ENCODE measurements at regions not wholly inside any gene's neighbourhood (a gene's known extent, or its start where the extent isn't known, plus 50 kb on each side); places are given as distances from the start of the nearest gene placed in this dataset.
"Not testable (repeated sequence)": the region's sequence is repeated elsewhere in the genome, so short reads cannot be mapped to it uniquely, and the experiment has no call there.

DNA sequence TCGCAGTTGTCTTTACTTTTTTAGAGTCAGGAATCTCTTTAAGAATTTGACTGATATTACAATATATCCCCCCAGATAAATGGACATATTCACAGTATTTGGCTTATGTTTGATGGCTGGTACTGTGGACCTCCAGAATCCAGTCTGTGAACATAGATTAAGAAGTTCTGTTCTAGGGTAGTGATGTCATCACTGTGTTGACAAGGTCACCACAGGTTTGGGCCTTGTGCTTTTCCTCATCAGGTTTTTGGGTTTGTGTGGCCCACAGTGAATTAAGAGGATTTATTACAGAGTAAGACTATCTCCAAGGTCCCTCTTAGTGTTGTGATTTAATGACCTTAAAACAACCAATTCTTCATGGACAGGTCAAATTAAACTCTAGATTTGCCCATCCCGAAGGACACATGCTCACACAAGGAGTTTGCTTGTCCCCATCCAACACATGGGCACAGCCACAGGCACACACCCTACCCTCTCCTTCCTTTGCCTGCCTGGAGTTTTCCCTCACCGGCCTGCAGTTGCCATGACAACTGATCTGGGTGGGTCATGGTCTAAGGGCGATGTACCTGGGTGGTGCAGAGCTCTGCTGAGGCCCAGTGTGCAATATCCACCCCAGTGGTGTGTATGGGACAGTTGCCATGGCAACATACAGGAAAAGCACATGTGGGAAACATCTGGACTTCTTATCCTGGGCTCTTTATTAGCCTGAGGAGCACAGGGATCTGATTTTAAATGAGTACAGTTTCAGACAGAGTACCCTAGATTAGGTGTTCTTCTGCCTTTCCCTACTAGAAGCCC is 98.6 kb downstream of the NAV1 start:
- DNase-seq (ENCODE audit: low read depth in 3 of 3): no peak

DNA sequence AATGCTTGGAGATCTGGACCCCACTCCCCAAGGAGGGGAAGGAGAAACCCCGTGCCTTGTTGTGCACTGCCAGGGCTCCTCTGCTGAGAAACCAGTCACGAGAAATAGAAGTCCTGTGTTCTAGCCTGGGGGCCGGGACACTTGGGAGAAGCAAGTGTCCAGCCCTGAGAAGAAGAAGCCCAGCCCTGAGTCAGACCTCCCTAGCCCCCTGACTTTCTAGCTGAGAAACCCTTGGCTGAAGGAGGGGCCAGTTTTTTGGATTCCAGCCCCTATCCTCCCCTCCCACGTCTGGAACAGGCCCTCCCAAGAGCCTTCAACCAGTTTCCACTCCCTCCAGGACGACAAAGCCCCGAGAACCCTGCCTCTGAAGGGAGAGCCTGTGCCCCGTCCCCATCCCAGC is 100.5 kb downstream of the NAV1 start:
- DNase-seq (ENCODE audit: low read depth in 3 of 3): no peak

DNA sequence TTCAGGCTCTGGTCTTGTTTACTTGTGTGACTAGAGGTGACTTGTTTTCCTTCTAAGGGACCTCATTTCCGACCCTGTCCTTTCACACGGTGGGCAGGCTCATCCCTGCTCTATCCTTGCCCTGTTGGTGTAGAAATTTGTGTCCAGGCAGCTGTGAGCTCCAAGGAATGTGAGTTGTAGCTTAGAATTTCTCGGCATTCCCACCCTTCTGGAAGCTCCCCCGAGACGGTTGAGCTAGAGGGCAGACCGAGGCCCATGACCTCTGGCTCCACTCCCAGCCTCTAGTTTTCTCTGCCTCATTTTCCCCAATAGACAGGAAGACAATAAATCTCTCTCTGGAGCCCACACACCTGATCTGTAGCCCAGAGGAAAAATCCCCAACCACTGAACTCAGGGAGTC is 100.9 kb downstream of the NAV1 start:
- no peak for DNase-seq (ENCODE audit: low read depth in 3 of 3)

DNA sequence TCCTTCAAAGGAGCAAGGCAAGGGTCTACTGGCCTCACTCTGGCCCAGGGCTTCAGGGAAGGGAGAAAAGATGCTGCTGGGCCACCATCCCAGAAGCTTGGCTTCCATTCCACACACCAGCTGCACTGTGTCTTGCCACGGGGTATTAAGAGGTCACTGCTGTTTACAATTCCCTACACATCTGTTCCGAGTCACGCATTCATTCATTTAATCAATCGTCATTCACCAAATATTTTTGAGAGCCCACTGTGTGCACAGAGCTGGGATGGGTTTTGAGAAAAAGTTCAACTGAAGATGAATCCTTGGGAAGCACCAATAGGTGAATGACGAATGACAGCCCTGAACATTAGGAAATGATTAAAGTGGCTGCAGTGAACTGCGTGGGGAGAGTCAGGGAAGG is 101.7 kb downstream of the NAV1 start:
- no peak for DNase-seq (ENCODE audit: low read depth in 3 of 3)

DNA sequence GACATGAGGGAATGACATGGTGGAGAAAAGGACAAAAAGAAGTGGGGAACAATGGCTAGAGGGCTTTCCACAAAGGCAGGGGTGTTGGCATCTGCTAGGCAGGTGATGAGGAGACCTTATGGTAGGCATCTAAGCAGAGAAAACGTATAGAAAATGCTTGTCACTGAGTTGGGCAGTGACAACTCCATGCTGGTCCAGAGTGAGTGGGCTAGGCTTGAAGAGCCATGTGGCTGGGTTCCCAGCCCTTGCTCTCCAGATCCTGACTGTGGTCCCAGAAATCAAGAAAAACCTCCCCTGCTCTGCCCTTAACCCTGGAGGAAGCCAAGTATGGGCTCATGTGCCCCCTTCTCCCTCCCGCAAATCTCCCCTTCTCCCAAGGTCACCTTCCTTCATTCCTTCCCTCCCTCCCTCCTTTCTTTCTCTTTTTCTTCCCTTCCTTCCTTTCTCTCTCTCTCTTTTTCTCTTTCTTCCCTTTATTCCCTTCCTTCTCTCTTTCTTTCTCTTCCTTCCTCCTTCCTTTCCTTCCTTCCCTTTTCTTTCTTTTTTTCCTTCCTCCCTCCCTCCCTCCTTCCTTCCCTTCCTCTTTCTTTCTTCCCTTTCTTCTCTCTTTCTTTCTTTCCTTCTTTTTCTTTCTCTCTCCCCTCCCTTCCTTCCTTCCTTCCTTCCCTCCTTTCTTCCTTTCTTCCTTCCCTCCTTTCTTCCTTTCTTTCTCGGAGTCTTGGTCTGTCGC is 102.8 kb downstream of the NAV1 start:
- no peak for DNase-seq (ENCODE audit: low read depth in 3 of 3)

DNA sequence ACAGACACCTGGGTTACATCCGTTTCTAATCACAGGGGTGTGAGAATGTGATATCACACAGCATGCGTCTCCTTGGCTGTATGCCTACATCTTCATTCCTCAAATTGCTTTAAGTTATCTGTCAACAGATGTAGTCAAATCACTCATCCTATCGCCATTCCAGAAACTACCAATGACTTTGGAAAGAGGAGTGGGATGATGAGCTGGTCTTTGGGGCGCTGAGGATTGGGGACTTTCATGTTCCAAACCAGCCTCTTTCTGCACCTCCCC is 104.8 kb downstream of the NAV1 start:
- DNase-seq (ENCODE audit: low read depth in 3 of 3): no peak

DNA sequence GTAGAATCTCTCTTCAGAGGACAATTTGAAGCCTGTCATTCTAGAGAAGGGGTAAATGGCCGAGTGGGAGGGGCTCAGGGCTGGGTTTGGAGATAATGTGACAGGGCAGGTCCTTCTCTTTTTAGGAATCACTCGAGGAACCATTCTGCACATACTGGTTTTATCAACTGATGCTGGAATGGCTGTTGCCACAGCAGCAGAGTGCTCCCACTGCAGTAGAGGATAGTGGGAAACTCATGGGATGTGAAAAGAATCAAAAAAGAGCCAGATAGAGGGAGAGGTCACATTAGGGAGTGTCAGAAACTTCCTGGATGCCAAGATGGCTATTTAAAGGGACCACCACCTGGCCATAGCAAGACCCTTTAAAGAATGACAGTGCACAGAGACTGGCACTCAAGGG is 105.3 kb downstream of the NAV1 start:
- DNase-seq (ENCODE audit: low read depth in 3 of 3): no peak

DNA sequence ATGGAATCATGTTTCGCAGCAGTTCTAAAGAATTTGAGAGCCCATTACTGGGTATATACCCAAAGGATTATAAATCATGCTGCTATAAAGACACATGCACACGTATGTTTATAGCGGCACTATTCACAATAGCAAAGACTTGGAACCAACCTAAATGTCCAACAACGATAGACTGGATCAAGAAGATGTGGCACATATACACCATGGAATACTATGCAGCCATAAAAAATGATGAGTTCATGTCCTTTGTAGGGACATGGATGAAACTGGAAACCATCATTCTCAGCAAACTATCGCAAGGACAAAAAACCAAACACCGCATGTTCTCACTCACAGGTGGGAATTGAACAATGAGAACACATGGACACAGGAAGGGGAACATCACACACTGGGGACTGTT is 106.1 kb downstream of the NAV1 start:
- not testable (repeated sequence) for DNase-seq (ENCODE audit: low read depth in 3 of 3)

DNA sequence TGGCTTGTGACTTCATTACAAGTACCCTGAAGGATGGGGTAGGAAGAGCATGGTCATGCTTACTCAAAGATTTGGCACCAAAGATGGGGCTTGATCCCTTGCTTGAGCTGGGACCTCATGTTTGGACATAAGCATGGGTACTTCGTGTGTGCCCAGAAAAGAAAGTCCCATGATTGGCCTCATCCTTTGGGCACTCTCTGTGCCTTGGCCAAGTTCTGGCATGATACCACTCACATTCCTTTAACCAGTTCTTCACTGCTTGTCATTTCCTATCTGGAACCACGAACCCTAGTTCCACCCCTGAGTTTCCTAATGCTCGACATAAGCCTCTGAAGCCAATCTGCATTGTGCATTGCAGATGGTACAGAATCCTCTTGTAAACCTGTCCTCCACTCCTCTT is 107.0 kb downstream of the NAV1 start:
- DNase-seq (ENCODE audit: low read depth in 3 of 3): no peak

DNA sequence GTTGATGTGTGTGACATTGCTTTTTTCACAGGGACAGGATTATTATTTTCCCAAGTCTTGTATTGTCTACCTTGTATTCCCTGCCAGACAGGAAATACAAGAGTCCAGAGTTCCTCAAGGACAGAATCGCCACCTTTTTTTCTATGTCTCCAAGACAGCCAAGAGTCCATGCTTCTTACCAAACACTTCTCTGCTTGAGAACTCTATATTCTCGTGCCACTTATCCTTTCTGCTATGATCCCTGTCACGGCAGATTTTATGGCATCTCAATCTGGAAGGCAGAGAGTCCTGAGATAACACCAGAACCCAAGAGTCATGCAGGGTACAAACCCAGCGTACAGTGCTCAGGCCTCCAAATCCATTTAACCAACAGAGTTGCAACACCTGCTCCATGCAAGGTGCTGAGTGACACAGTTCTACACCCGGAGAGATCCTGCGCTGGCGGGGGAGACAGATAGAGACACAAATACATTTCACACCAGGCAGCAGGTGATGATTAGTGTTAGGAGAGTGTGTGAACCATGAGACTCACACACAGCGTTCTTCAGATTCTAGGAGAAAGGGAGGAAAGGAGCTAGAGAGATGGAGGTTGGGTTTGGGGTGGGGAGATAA is 107.6 kb downstream of the NAV1 start:
- DNase-seq (ENCODE audit: low read depth in 3 of 3): no peak

DNA sequence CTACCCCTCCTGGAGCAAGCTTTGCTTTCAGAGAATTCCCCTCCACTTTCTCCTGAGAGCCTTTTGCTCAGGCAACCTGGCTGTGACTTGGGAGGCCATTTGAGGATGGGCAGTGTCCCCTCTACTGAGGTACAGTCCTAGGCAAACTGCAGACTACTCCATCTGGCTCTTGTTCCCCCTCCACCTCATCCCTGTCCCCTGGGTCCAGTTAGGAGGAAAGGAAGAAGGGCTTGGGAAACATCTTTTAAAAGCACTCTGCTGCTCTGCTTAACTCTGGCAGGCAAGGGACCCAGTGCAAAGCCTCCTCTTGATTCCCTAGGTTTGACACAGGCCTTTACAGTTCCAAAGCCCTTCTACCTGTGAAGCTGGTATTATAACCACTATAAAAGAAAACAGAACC is 108.2 kb downstream of the NAV1 start:
- no peak for DNase-seq (ENCODE audit: low read depth in 3 of 3)

DNA sequence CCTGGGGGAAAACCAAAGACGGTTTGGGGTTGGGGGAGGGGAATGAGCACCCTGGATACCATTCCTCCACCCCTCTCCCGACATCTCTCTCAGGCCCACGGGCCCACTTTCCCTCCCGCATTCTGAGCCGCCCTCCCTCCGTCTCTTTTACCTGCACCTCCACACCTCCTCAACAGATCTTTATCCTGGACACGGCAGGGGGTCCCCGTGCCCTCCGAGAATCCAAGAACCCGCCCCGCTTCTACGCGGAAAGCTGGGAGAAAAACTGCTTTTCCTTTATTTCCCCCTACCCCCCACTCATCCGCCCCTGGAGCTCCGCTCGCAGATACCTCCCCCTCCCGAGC is 108.8 kb downstream of the NAV1 start:
- no peak for DNase-seq (ENCODE audit: low read depth in 3 of 3)

DNA sequence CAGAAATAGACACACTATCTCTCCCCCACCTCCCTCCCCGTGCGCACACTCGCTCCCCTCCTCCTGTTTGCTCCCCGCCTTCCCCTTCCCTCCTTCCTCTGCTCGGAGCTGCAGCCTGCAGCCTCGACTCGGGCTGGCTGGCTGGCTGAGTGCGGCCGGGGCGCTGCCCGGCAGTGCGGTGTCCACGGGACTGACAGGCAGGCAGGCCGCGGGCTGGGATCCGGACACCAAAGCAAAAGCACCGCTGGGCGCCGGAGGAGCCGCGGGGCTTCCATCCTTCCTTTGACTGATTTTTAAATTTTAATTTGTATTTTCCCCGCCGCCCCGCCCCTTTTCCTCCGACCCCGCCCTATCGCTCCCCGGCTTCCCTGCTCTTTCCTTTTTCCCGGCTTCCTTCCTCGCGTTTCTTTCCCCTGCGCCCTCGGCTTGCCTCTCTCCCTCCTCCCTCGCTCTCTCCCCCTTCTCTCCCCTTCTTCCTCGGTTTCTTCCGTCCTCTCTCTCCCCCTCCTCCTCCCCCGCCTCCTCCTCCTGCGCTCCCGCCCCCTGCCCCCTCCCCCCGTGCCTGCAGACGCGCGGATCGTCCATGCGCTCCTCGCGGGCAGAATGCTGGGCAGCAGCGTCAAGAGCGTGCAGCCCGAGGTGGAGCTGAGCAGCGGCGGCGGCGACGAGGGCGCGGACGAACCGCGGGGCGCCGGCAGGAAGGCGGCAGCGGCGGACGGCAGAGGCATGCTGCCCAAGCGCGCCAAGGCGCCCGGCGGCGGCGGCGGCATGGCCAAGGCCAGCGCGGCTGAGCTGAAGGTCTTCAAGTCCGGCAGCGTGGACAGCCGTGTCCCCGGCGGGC is 109.4 kb downstream of the NAV1 start:
- peak in 1 of 3 experiments; percentile 10 for DNase-seq (ENCODE audit: low read depth in 3 of 3)

DNA sequence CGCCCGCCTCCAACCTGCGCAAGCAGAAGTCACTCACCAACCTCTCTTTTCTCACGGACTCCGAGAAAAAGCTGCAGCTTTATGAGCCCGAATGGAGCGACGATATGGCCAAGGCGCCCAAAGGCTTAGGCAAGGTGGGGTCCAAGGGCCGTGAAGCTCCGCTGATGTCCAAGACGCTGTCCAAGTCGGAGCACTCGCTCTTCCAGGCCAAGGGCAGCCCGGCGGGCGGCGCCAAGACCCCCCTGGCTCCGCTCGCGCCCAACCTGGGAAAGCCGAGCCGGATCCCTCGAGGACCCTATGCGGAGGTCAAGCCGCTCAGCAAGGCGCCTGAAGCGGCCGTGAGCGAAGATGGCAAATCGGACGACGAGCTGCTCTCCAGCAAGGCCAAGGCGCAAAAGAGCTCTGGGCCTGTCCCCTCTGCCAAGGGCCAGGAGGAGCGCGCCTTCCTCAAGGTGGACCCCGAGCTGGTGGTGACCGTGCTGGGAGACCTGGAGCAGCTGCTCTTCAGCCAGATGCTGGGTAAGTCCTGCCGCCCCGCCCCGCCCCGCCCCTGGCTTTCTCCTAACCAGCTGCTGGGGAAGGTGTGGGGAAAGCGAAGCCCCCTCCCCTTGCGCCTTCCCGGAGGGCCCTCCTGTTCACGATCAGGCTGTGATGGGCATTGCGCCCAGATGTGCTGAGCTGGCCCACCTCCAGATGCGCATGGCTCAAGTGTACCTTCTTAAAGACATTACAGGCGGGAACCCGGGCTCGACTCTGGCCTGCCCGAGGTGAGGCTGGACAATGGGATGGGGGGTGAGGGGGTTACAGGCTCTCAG is 110.2 kb downstream of the NAV1 start:
- no peak for DNase-seq (ENCODE audit: low read depth in 3 of 3)

DNA sequence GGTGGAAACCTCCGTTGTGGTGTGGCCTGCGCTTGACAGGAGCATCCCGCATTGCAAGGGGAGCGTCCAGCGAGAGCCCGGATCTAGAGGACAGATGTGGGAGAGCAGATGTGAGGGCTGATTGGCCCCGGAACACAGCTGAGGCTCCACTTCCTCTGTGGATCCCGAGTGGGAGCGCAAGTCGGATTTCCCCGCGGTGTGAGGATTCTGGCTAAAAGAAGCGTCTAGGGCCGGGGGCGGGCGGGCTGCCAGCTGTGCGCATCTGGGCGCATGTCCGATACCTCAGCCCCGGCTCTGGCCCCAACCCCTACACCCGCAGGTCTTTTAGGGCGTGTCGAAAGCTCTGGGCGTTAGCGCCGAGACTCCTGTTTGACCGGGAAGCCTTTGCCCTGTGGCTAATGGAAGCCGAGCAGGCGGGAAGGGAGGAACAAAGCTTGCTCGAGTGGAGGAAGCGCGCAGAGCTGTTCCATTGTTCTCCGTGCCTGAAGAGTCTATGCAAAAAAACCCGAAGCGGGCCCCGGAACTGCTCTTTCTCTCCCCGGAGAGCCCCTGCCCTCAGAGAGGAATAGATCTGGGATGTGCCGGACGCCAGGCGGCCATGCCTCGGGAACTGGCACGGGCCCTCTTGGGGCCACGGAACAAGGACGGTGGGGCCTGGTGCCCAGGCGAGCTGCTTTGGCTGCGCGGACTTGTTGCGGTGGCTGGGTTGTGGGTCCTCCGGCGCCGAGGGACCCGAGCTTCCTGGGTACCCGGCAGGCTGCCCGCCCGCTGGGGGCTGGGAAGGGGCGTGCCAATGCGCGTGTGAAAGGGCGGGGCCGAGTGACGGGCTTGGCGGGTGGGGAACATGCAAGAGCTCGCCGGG is 111.1 kb downstream of the NAV1 start:
- DNase-seq (ENCODE audit: low read depth in 3 of 3): peak in 1 of 3 experiments; percentile 9

DNA sequence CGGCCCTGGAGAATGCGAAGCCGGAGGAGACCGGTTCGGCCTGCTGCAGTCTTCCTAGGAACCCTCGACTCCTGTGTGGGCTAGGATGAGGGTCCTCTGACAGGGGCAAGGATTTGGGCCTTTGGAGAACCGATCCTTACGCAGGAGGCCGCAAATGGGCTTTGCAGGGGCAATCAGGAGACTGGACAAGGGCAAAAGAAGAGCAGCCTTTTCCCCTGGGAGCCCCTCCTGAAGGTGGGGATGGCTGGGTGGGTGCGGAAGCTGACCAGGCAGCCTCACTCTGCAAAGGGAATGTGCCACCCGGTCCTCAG is 111.7 kb downstream of the NAV1 start:
- no peak for DNase-seq (ENCODE audit: low read depth in 3 of 3)

DNA sequence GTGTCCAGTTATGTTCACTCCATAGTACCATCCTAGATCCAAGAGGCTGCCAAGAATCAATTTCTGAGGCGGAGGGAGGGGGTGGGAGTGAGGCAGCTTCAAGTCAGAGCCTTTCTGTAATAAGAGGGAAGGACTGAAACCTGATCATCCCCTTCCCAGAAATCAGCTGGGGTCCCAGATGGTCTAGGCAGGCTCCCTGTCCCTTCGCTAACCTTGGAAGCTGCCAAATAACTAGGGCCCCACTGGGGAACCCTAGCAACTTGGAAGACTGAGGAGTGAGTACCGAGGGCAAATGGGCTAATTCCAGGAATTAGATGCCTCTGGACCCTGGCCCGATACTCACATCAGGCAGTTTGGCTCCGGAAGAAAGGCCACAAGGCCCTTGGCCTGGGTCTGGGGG is 113.3 kb downstream of the NAV1 start:
- DNase-seq (ENCODE audit: low read depth in 3 of 3): no peak

DNA sequence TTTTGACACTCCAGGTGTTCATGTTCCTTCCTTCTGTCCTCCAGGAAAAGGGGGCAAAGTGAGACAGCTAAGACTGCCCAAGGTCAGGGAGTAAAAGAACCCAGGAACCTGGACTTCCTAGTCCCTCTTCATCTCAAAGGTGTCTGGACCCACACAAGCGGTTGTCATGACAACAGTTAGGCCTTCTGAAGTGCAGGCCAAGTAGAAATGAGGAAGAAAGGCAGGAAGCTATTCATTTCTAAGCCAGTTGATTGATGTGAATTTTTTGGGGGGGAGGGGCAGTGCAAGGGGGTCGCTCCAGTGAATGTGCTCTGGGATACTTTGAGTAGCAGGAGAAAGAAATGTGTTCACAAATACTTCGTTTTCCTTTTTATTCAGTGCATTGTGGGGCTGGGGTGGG is 114.3 kb downstream of the NAV1 start:
- DNase-seq (ENCODE audit: low read depth in 3 of 3): no peak

DNA sequence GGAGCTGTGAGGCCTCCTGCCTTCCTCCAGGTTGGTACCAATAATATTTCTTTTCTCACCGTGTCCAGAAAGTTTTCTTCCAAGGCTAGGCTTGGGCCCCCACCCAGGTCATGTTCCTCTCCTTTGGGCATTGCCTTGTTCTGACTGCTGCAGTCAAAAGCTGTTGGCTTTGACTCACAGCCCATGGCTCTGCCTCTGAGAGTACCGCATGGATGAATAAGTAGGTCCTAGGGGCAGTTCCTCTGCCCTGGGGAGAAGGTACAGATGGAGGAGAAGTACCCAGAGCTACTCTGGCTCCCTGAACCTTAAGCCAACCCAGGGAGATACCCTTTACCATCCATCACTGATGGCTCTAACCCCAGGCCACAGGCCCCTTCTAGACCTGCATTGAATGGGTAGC is 115.0 kb downstream of the NAV1 start:
- DNase-seq (ENCODE audit: low read depth in 3 of 3): no peak

DNA sequence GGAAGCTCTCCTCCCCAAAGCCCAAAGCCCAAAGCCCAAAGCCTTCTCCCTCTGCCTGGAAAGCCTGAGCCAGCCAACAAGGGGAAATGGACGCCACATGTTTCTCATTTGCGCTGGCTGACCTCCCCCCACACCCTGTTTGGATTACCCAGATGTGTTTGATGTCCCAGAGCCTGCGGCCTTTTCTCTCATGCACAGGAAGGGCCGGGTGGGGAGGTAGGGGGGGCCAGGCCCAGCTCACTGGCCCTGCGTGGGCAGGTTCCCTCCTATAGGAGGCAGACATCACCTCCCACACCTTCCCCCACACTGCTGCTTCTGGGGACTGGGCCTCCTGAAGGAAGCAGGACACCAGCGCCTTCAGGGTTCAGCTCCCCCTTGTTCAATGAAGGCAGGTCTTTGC is 116.3 kb downstream of the NAV1 start:
- DNase-seq (ENCODE audit: low read depth in 3 of 3): no peak

DNA sequence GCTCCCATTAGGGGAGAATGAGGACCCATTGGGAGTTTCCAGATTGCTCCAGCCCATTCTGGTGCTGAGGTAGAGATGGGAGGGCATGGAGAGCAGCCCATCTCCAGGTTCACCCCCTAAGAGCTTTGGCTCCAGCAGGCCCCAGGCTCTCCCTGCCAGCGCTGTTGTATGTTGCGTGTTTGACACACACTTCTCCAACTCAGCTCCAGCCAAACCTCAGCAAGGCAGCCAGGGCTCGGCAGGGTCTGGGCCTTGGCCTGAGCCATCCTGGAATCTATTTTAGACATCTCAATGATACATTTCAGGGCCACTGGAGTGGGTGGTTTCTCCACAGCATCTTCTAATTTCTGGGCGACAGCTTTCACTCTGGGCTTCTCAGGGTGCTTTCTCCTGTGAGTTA is 117.0 kb downstream of the NAV1 start:
- no peak for DNase-seq (ENCODE audit: low read depth in 3 of 3)
